Nephron progenitor cell (in vitro differentiated cells): ENCODE measurements at regions not wholly inside any gene's neighbourhood (a gene's known extent, or its start where the extent isn't known, plus 50 kb on each side); places are given as distances from the start of the nearest gene placed in this dataset.
"Not testable (repeated sequence)": the region's sequence is repeated elsewhere in the genome, so short reads cannot be mapped to it uniquely, and the experiment has no call there.

Experiments used
- DNase-seq: peaks from one replicate; pipeline ENCODE4 v3.0.0; 2021
- H3K27ac Mint-ChIP-seq: 2 replicates; pipeline ENCODE4 v1.8.0; 2021; ENCODE audit warnings: mild to moderate bottlenecking, moderate library complexity, mixed read lengths
- H3K27me3 Mint-ChIP-seq: 2 replicates; pipeline ENCODE4 v1.8.0; 2021; ENCODE audit warnings: mild to moderate bottlenecking, low read depth, mixed read lengths; ENCODE audit not compliant: poor library complexity
- H3K36me3 Mint-ChIP-seq: 2 replicates; pipeline ENCODE4 v1.8.0; 2021; ENCODE audit warnings: low read depth, mixed read lengths
- H3K4me1 Mint-ChIP-seq: 2 replicates; pipeline ENCODE4 v1.8.0; 2021; ENCODE audit warnings: mixed read lengths
- H3K4me3 Mint-ChIP-seq: 2 replicates; pipeline ENCODE4 v1.8.0; 2021; ENCODE audit warnings: mild to moderate bottlenecking, moderate library complexity, mixed read lengths
- H3K9me3 Mint-ChIP-seq: 2 replicates; pipeline ENCODE4 v1.8.0; 2021; ENCODE audit warnings: mild to moderate bottlenecking, moderate library complexity, mixed read lengths
- CTCF ChIP-seq: fragments of 200-600 bp; sonication (generic); IDR thresholded peaks from 2 replicates; pipeline ENCODE4 v1.5.0; 2021; ENCODE audit warnings: antibody characterized with exemption

GRCh38 chr13:59399513-59399912 is 764.2 kb downstream of the DIAPH3 start:
- Mint-ChIP-seq H3K27me3 (no peaks in the 10 kb centered on the region), H3K4me3 (no peak overlapping the region), H3K9me3 (peaks cover 21% of the 10 kb centered on the region), H3K4me1 (peaks cover 24% of the 10 kb centered on the region), H3K36me3 (peaks cover 12% of the 10 kb centered on the region), H3K27ac (no peak overlapping the region)
- no peak for TF ChIP-seq CTCF
- no peak for DNase-seq

GRCh38 chr13:59404331-59404730 is 759.4 kb downstream of the DIAPH3 start:
- Mint-ChIP-seq H3K4me1 (peaks cover 32% of the 10 kb centered on the region), H3K9me3 (peaks cover 54% of the 10 kb centered on the region), H3K27ac (peak overlapping the region; percentile 34), H3K4me3 (no peak overlapping the region), H3K27me3 (no peaks in the 10 kb centered on the region), H3K36me3 (peaks cover 43% of the 10 kb centered on the region)
- no peak for TF ChIP-seq CTCF
- no peak for DNase-seq

- Mint-ChIP-seq H3K9me3 (peaks cover 58% of the 10 kb centered on the region), H3K27me3 (peaks cover 13% of the 10 kb centered on the region), H3K36me3 (peaks cover 47% of the 10 kb centered on the region), H3K4me1 (peaks cover 43% of the 10 kb centered on the region)
- not testable (repeated sequence) for DNase-seq, H3K27ac Mint-ChIP-seq, H3K4me3 Mint-ChIP-seq
These were observed 756.5 kb downstream of the DIAPH3 start for GRCh38 chr13:59407251-59407650.

GRCh38 chr13:59408738-59409137 is 755.0 kb downstream of the DIAPH3 start:
- peaks cover 43% of the 10 kb centered on the region for H3K4me1 Mint-ChIP-seq
- no peak overlapping the region for H3K27ac Mint-ChIP-seq
- H3K4me3 Mint-ChIP-seq, result no peak overlapping the region
- H3K27me3 Mint-ChIP-seq, result peaks cover 18% of the 10 kb centered on the region
- no peak for TF ChIP-seq CTCF
- peaks cover 35% of the 10 kb centered on the region for H3K36me3 Mint-ChIP-seq
- H3K9me3 Mint-ChIP-seq, result peaks cover 45% of the 10 kb centered on the region
- no peak for DNase-seq

- no peak for DNase-seq
- H3K36me3 Mint-ChIP-seq, result peaks cover 35% of the 10 kb centered on the region
- peaks cover 40% of the 10 kb centered on the region for H3K4me1 Mint-ChIP-seq
- TF ChIP-seq CTCF, result no peak
- peaks cover 41% of the 10 kb centered on the region for H3K9me3 Mint-ChIP-seq
- peak overlapping the region; percentile 36 for H3K27ac Mint-ChIP-seq
- H3K4me3 Mint-ChIP-seq, result no peak overlapping the region
- peaks cover 18% of the 10 kb centered on the region for H3K27me3 Mint-ChIP-seq
These were observed 754.5 kb downstream of the DIAPH3 start for GRCh38 chr13:59409211-59409610.

- H3K9me3 Mint-ChIP-seq, result peaks cover 37% of the 10 kb centered on the region
- no peak overlapping the region for H3K4me3 Mint-ChIP-seq
- H3K36me3 Mint-ChIP-seq, result peaks cover 35% of the 10 kb centered on the region
- DNase-seq, result no peak
- peaks cover 37% of the 10 kb centered on the region for H3K4me1 Mint-ChIP-seq
- no peak for TF ChIP-seq CTCF
- peak overlapping the region; percentile 36 for H3K27ac Mint-ChIP-seq
- peaks cover 18% of the 10 kb centered on the region for H3K27me3 Mint-ChIP-seq
These were observed 754.0 kb downstream of the DIAPH3 start for GRCh38 chr13:59409634-59410200.
